Neural progenitor cell (in vitro differentiated cells): ENCODE measurements at regions not wholly inside any gene's neighbourhood (a gene's known extent, or its start where the extent isn't known, plus 50 kb on each side); places are given as distances from the start of the nearest gene placed in this dataset.

Experiments used
- CTCF ChIP-seq: fragments of 200-600 bp; sonication (generic); IDR thresholded peaks from 2 replicates; pipeline ENCODE4 v1.5.1; 2017; ENCODE audit warnings: antibody characterized with exemption, mild to moderate bottlenecking
- EZH2 ChIP-seq: fragments of 200-600 bp; sonication (generic); IDR thresholded peaks from 2 replicates; pipeline ENCODE4 v1.6.1; 2017; ENCODE audit warnings: antibody characterized with exemption, mild to moderate bottlenecking, moderate library complexity
- EZH2phosphoT487 ChIP-seq: fragments of 200-600 bp; sonication (generic); IDR thresholded peaks from 2 replicates; pipeline ENCODE4 v1.6.1; 2017; ENCODE audit warnings: antibody characterized with exemption

GRCh38 chr4:116215622-116216021, 869.8 kb downstream of the TRAM1L1 start:
- no peak for TF ChIP-seq CTCF
- TF ChIP-seq EZH2 = no peak
- TF ChIP-seq EZH2phosphoT487 = no peak
